ENCODE measurements at regions not wholly inside any gene's neighbourhood (a gene's known extent, or its start where the extent isn't known, plus 50 kb on each side); places are given as distances from the start of the nearest gene placed in this dataset.

DNA sequence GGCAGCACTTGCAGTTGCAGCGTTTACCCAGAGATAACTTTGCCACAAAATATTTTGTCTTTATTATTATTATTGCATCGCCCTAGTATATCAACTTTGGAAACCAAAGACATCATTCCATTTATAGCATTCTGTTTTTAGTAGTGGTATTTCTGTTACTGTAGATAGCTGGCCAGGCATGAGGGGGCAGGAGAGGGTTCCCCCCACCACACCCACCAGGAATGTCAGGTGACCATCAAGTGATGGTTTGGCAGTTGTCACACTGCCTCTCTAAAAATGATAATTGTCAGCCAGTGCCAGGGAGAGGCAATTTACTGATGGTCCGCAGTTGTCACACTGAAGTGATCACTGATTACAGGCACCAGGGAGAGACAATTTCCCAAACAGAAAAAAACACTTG, 135.6 kb downstream of the TSEN15 start:
- TF ChIP-seq CTCF (IDR thresholded peaks at IDR 0.05; ENCODE audit: low read depth, low read length, poor library complexity, severe bottlenecking) (no peak), EZH2phosphoT487 (IDR thresholded peaks at IDR 0.05; ENCODE audit: borderline replicate concordance, low read length) (no peak)
